HUES64 (cell line): ENCODE measurements at regions not wholly inside any gene's neighbourhood (a gene's known extent, or its start where the extent isn't known, plus 50 kb on each side); places are given as distances from the start of the nearest gene placed in this dataset.
A peak's percentile ranks its signal among the peaks of the same experiment; 100 is the strongest.

Experiments used
- H3K27ac ChIP-seq: 2 replicates; pipeline ENCODE4 v1.7.0; 2013; ENCODE audit warnings: low read depth, low read length, inconsistent platforms
- H3K27me3 ChIP-seq: 2 replicates; pipeline ENCODE4 v1.6.1; 2013; ENCODE audit warnings: mild to moderate bottlenecking, low read length; ENCODE audit not compliant: insufficient read depth
- H3K36me3 ChIP-seq: 2 replicates; pipeline ENCODE4 v1.6.1; 2013; ENCODE audit warnings: mild to moderate bottlenecking, low read length; ENCODE audit not compliant: insufficient read depth
- H3K4me1 ChIP-seq: 2 replicates; pipeline ENCODE4 v1.6.1; 2013; ENCODE audit warnings: mild to moderate bottlenecking, low read length, moderate library complexity; ENCODE audit not compliant: insufficient read depth
- H3K4me3 ChIP-seq: 2 replicates; pipeline ENCODE4 v1.5.1; 2013; ENCODE audit warnings: mild to moderate bottlenecking, low read length, moderate library complexity
- H3K9ac ChIP-seq: 2 replicates; pipeline ENCODE4 v1.6.1; 2013; ENCODE audit warnings: mild to moderate bottlenecking, low read depth, low read length
- H3K9me3 ChIP-seq: 2 replicates; pipeline ENCODE4 v1.6.1; 2013; ENCODE audit warnings: low read depth, low read length; ENCODE audit not compliant: insufficient read depth
- WGBS: fragments of 150-250, 120-280 bp; methylation state at CpG from one replicate; pipeline ENCODE4 v1.1.7; 2013; ENCODE audit warnings: missing lambda C conversion rate; 5-methylcytosine and 5-hydroxymethylcytosine counted together

DNA sequence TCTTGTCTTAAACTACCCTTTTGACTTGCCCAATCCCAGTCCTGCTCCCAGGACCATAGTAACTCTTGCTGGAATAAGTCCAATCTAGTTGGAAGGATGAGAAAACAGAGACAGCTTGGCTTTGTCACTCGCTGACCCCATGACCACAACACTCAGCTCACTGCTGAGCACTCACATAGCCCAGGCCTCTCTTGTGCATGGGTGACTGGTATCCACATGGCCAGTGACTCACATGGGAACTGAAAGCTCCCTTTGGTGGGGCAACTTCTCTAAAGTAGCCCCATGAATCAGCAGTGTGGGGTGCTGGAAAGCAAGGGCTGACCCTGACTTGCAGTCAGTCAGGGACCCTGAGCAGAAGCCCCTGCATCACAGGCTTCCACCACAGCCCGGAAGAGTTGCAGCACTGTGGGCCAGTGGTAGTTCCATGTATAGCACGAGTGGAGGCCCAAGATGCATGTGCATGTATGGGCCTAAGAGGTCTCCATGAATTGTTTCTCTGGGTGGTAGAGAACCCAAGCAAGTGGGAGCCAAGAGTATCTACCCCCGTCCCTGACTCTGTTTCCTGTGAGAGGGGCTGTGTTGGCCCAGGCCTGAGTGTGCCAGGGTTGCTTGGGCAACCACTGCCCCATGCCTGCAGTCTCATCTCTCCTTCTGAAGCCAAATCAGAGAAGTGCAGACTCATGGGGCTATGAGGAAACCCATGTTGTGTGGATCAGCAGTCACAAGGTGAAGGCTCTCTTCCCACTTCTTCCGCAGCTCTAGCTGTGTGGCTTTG lies 62.1 kb upstream of the XCR1 start:
- Histone ChIP-seq H3K9ac (no peak overlapping the region), H3K36me3 (no peaks in the 10 kb centered on the region), H3K4me1 (no peaks in the 10 kb centered on the region), H3K9me3 (no peaks in the 10 kb centered on the region), H3K27me3 (no peaks in the 10 kb centered on the region), H3K27ac (no peak overlapping the region), H3K4me3 (no peak overlapping the region)
- 96% methylated on average over 5 of the region's 5 CpGs for WGBS

DNA sequence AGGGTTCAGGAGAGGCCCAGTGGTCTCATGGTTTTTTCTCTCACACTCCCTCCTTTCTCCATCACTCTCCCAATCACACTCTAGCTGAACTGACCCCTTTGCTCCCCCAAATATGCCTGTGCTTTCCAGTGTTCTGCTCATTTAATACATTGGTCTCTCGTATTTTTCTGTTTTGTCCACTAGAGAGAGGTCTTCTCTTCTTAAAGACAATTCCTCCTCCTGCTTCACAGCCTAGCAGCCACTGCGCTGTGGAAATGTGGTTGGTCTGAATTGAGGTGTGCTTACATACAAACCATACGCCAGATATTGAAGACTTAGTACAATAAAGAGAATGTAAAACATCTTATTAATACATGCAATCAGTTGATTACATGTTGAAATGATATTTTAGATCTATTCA lies 60.6 kb upstream of the XCR1 start:
- Histone ChIP-seq H3K36me3 (no peaks in the 10 kb centered on the region), H3K9me3 (no peaks in the 10 kb centered on the region), H3K9ac (no peak overlapping the region), H3K27me3 (no peaks in the 10 kb centered on the region), H3K27ac (no peak overlapping the region), H3K4me3 (no peak overlapping the region), H3K4me1 (no peaks in the 10 kb centered on the region)
- WGBS = 94% methylated on average over 1 of the region's 3 CpGs

DNA sequence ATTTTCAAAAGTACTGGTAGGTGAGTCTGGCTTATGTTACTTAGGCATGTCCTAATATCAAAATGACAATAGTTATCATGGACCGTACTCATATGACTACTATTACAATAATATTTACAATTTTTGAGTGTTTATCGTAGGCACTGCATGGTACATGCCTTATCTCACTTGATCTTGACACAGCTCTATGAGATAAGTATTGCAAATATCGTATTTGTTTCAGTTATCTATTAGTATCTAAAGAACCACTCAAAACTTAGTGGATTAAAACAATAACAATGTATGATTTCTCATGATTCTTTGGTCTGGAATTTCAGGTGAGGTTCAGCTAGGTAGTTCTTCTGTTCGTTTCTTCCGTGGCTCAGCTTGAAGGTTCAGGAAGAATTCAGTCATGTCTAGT lies 59.7 kb upstream of the XCR1 start:
- no peaks in the 10 kb centered on the region for H3K9me3 ChIP-seq

DNA sequence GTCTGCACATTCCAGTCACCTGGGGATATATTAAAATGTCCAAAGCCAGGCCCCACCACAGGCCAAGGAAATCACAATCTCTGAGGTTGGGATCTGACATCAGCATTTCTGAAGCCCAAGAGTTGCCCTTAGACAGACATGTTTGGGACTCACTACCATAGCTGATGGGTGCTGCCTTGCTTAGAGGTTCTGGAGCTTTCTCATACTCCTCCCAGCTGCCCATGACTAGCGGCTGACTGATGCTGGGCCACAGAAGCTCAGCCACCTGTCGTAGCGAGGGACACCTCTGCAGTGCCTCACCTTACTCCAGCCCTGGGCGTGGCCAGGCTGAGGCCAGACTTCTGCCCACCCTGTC lies 58.8 kb upstream of the XCR1 start:
- 95% methylated on average over 4 of the region's 4 CpGs for WGBS
- Histone ChIP-seq H3K4me3 (no peak overlapping the region), H3K9ac (no peak overlapping the region), H3K27ac (no peak overlapping the region), H3K4me1 (no peaks in the 10 kb centered on the region), H3K36me3 (no peaks in the 10 kb centered on the region), H3K9me3 (no peaks in the 10 kb centered on the region), H3K27me3 (no peaks in the 10 kb centered on the region)

More for the DNA sequence above, 59.7 kb upstream of the XCR1 start:
- Histone ChIP-seq H3K4me1 (no peaks in the 10 kb centered on the region), H3K4me3 (no peak overlapping the region), H3K27ac (no peak overlapping the region), H3K27me3 (no peaks in the 10 kb centered on the region), H3K36me3 (no peaks in the 10 kb centered on the region), H3K9ac (no peak overlapping the region)
- 95% methylated on average over 3 of the region's 5 CpGs for WGBS

DNA sequence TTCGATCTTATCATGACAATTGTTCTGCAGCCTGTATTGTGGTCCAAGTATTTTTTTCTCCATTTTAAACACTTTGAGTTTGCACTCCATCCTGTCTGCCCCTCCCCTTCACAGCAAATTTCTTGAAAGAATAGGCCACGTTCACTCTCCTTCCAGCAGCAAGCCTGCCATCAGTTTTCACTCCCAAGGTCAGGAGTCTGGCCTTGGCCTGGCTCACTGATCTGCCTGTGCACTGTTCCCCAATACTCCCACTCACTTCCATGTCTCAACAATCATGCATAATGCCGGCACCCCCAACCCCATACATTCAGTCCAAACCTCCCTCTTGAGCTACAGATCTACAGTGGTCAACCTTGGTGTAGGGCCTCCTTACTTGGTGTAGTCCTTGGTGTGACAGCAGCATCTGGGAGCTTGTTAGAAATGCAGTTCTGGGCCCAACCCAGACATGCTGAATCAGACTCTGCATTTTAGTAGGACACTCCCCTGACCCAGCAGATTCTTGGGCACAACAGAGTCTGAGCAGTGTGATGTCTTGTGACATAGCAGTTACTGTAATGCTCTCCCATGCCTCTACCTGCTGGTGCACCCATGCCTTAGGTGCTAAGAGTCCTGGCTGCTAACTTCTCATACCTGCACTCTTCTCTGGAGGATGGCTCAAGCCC lies 58.3 kb upstream of the XCR1 start:
- Histone ChIP-seq H3K27ac (no peak overlapping the region), H3K4me3 (no peak overlapping the region), H3K4me1 (no peaks in the 10 kb centered on the region), H3K36me3 (no peaks in the 10 kb centered on the region), H3K27me3 (no peaks in the 10 kb centered on the region), H3K9me3 (no peaks in the 10 kb centered on the region), H3K9ac (no peak overlapping the region)
- 66% methylated on average over 3 of the region's 3 CpGs for WGBS

DNA sequence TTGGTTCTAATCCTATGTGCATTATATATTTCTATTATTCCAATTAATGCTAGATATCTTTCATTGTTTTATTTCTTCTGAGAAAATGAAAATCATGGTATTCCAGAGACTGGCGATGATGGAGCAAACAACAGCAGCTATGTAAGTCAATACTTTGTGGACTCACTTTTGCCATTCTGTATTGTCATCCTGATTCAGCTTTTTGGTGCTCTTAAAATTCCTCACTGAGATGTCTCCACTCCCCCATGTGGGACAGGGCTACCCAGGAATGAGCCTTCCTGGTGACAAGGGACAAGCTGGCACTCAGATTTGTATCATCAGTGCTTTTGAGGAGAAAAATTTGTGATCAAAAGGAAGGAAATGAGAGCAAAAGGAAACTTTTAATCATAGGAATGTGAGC lies 56.7 kb upstream of the XCR1 start:
- Histone ChIP-seq H3K27ac (no peak overlapping the region), H3K36me3 (no peaks in the 10 kb centered on the region), H3K9me3 (no peaks in the 10 kb centered on the region), H3K9ac (no peak overlapping the region), H3K4me3 (no peak overlapping the region), H3K4me1 (no peaks in the 10 kb centered on the region), H3K27me3 (no peaks in the 10 kb centered on the region)
- 89% methylated on average over 1 of the region's 1 CpG for WGBS

DNA sequence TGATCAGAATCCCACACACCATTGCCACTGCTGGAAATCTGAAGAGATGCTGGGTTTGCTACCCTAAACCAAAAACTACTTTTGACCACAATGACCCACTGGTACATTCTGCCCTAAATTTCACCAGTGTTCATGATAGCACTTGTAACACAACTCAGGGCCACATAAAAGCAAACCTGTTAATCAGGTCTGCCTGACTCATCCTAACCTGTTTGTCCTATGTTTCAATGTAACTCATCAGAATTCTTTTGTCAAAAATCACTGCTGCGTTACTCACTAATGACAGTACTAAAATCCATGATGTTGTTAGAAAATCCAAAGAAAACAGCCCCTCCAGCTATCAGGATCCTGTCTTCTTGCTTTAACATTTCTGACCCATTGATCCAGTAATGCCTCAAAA lies 55.6 kb upstream of the XCR1 start:
- 89% methylated on average over 1 of the region's 1 CpG for WGBS
- H3K27me3 ChIP-seq = no peaks in the 10 kb centered on the region
- no peaks in the 10 kb centered on the region for H3K4me1 ChIP-seq
- H3K36me3 ChIP-seq = no peaks in the 10 kb centered on the region
- no peak overlapping the region for H3K4me3 ChIP-seq
- H3K9me3 ChIP-seq = no peaks in the 10 kb centered on the region
- H3K9ac ChIP-seq = no peak overlapping the region
- H3K27ac ChIP-seq = no peak overlapping the region; the same call in 1 of the 2 replicates

DNA sequence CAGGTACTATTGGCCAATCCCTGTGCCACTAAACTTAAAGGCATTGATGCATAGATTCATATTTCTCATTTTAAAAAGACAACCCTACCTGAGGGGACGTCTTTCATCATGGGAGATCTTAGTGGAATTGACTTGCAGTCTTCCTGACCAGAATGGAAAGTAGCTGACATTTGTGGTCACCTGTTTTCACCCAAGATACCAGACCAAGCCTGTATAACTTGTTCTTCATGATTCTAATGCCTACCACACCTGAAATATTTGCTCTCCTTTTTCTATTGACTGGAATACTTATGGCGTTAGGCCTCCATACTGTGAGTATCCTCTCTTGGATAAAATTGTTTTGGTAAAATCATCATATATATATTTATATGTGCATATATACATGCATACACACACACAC lies 54.7 kb upstream of the XCR1 start:
- no peak overlapping the region for H3K4me3 ChIP-seq
- 70% methylated on average over 2 of the region's 2 CpGs for WGBS
- peaks cover 6% of the 10 kb centered on the region for H3K9me3 ChIP-seq
- no peaks in the 10 kb centered on the region for H3K36me3 ChIP-seq
- H3K9ac ChIP-seq = no peak overlapping the region
- H3K27ac ChIP-seq = no peak overlapping the region
- no peaks in the 10 kb centered on the region for H3K27me3 ChIP-seq
- no peaks in the 10 kb centered on the region for H3K4me1 ChIP-seq

DNA sequence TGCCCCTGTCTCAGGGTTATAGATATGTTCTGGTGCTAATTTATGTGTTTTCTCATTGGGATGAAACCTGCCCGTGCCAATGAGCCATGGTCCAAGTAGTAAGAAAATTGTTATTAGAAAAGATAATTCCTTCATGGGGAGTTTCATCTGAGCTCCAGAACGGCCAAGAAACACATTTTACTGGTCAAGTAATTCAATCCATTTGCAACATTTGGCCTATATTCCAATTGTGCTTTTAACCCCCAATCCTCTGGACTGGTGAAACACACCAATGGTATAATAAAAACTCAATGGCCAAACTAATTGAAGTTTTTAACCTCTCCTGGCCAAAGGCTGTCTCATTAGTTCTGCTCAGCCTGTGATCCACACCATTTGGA lies 53.7 kb upstream of the XCR1 start:
- Histone ChIP-seq H3K36me3 (no peaks in the 10 kb centered on the region), H3K4me3 (no peak overlapping the region), H3K27ac (no peak overlapping the region), H3K27me3 (no peaks in the 10 kb centered on the region), H3K4me1 (no peaks in the 10 kb centered on the region), H3K9ac (no peak overlapping the region), H3K9me3 (peaks cover 9% of the 10 kb centered on the region)
- 72% methylated on average over 2 of the region's 2 CpGs for WGBS

DNA sequence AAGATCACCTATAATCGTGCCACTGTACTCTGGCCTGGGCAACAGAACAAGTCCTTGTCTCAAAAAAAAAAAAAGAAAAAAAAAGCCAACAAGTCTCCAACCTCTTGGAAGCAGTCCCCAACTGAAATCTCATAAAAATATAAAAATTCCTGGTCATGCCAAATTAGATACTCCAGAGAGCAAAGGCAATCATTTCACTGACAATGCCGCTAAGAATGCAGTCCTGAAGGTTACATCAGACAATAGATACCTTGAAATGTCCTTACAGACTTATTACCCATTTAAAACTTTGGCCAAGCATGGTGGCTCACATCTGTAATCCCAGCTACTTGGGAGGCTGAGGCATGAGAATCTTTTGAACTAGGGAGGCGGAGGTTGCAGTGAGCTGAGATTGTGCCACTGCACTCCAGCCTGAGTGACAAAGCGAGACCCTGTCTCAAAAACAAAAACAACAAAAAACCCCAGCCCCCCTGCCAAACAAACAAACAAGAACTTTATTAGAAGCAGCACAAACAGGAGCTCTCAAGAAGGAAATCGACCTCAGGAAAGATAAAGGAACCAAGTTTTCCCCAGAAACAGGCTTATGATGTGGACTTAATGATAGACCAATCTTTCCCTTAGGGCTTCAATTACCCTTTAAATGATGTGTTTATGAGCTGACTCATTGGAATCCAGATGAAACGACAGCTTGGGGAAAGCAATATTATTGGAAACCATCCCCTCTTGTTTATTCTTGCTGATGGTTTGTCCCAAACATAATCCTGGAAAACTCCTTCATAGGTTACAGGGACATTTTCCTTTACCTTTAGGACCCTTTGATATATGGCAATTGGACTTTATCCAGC lies 53.1 kb upstream of the XCR1 start:
- no peaks in the 10 kb centered on the region for H3K4me1 ChIP-seq
- H3K9ac ChIP-seq = no peak overlapping the region
- 88% methylated on average over 6 of the region's 6 CpGs for WGBS
- peaks cover 9% of the 10 kb centered on the region for H3K9me3 ChIP-seq
- H3K36me3 ChIP-seq = no peaks in the 10 kb centered on the region
- no peaks in the 10 kb centered on the region for H3K27me3 ChIP-seq
- no peak overlapping the region for H3K27ac ChIP-seq
- no peak overlapping the region for H3K4me3 ChIP-seq

DNA sequence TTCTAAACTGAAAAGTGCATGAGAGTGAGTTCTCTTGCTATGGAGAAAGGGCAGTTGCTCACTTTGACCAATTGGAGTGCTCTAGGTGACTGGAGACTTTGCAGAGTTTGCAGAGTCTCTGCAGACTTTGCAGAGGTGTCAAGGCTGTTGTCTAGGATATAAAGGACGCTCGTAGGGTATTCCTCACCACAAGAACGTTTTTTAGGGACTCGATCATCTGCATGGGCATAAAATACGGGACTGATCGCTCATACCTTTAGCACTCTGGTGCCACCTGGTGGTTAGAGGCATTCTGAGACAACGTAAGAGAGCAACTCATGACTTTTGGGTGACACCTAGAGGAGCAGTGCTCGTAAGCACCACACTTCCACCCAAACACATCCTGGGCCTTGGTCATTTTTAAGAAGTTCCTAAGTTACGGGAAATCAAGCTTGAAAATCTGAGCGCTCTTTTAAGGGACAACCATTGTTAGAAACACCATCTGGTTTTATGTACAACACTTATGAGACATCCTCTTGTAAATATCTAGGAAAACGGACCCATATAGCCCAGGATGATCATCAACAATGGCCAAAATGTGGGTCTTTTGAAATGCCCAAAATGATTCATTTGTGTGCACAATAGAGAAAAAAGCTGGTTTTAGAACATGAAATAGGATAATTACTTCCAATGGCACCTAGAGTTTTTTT lies 51.6 kb upstream of the XCR1 start:
- Histone ChIP-seq H3K36me3 (no peaks in the 10 kb centered on the region), H3K9me3 (peaks cover 9% of the 10 kb centered on the region), H3K27ac (no peak overlapping the region), H3K27me3 (no peaks in the 10 kb centered on the region), H3K4me1 (no peaks in the 10 kb centered on the region), H3K4me3 (peak overlapping the region; percentile 28; the same call in 1 of the 2 replicates), H3K9ac (no peak overlapping the region)
- WGBS = 22% methylated on average over 11 of the region's 11 CpGs
